ENCODE measurements at regions not wholly inside any gene's neighbourhood (a gene's known extent, or its start where the extent isn't known, plus 50 kb on each side); places are given as distances from the start of the nearest gene placed in this dataset.

- Mint-ChIP-seq H3K4me1 (ENCODE audit: unreplicated experiment) (no peaks in the 10 kb centered on the region), H3K4me3 (ENCODE audit: unreplicated experiment) (no peak overlapping the region), H3K36me3 (ENCODE audit: unreplicated experiment) (no peaks in the 10 kb centered on the region), H3K27ac (ENCODE audit: unreplicated experiment) (no peak overlapping the region), H3K27me3 (ENCODE audit: unreplicated experiment) (peaks cover 5% of the 10 kb centered on the region), H3K9me3 (ENCODE audit: unreplicated experiment) (no peaks in the 10 kb centered on the region)
- DNase-seq (ENCODE audit: extremely low spot score, unreplicated experiment), result no peak
- no peak for TF ChIP-seq CTCF (IDR thresholded peaks at IDR 0.05)
Observed at GRCh38 chr11:13852481-13852880, 110.0 kb upstream of the SPON1 start.

DNA sequence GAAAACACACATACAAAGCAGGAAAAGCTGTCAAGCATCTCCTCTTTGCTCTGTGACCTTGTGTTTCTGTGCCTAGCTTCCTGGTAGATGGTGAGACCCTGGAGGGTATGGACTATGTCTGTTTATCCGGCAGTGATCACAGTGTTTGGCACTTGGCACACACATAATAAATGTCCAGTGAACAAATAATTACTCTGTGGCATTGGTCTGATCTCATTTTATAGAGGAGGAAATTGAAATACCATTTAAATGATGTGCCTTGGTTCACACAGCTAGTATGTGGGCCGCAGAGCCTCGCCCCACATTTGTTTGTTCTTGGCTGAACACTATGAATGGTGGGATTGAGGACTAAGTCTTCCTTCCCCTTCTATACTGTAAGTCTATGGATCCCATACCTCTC is 104.7 kb upstream of the SPON1 start:
- H3K27me3 Mint-ChIP-seq (ENCODE audit: unreplicated experiment), result no peaks in the 10 kb centered on the region
- H3K4me1 Mint-ChIP-seq (ENCODE audit: unreplicated experiment), result no peaks in the 10 kb centered on the region
- no peaks in the 10 kb centered on the region for H3K36me3 Mint-ChIP-seq (ENCODE audit: unreplicated experiment)
- H3K27ac Mint-ChIP-seq (ENCODE audit: unreplicated experiment), result no peak overlapping the region
- H3K9me3 Mint-ChIP-seq (ENCODE audit: unreplicated experiment), result no peaks in the 10 kb centered on the region
- no peak overlapping the region for H3K4me3 Mint-ChIP-seq (ENCODE audit: unreplicated experiment)
- no peak for DNase-seq (ENCODE audit: extremely low spot score, unreplicated experiment)
- no peak for TF ChIP-seq CTCF (IDR thresholded peaks at IDR 0.05)

- no peaks in the 10 kb centered on the region for H3K36me3 Mint-ChIP-seq (ENCODE audit: unreplicated experiment)
- H3K9me3 Mint-ChIP-seq (ENCODE audit: unreplicated experiment), result no peaks in the 10 kb centered on the region
- no peak overlapping the region for H3K27ac Mint-ChIP-seq (ENCODE audit: unreplicated experiment)
- H3K4me1 Mint-ChIP-seq (ENCODE audit: unreplicated experiment), result no peaks in the 10 kb centered on the region
- no peak overlapping the region for H3K4me3 Mint-ChIP-seq (ENCODE audit: unreplicated experiment)
- DNase-seq (ENCODE audit: extremely low spot score, unreplicated experiment), result peak; percentile 46
- no peak for TF ChIP-seq CTCF (IDR thresholded peaks at IDR 0.05)
- H3K27me3 Mint-ChIP-seq (ENCODE audit: unreplicated experiment), result no peaks in the 10 kb centered on the region
Observed at GRCh38 chr11:13859892-13860291, 102.6 kb upstream of the SPON1 start.

DNA sequence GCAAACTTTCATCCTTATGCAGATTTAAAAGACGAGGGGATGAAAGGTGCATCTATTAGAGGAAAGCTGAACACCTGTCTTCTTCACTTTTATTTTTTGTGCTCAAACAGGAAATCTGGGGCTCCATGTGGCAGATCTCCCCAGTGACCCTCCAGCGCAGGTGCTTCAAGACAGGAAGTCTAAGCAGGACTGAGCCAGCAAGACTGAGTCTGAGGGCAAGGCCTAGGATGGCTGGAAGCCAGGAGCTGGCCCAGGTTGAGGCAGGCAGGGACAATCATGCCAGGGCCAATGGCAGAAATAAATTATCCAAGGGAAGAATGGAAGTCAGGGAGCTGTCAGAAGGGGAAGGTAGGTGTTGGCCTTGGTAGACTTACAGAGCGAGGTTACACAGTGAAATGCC is 101.1 kb upstream of the SPON1 start:
- no peaks in the 10 kb centered on the region for H3K9me3 Mint-ChIP-seq (ENCODE audit: unreplicated experiment)
- H3K27me3 Mint-ChIP-seq (ENCODE audit: unreplicated experiment), result no peaks in the 10 kb centered on the region
- H3K36me3 Mint-ChIP-seq (ENCODE audit: unreplicated experiment), result no peaks in the 10 kb centered on the region
- peak; percentile 78 for DNase-seq (ENCODE audit: extremely low spot score, unreplicated experiment)
- TF ChIP-seq CTCF (IDR thresholded peaks at IDR 0.05), result no peak
- no peak overlapping the region for H3K27ac Mint-ChIP-seq (ENCODE audit: unreplicated experiment)
- no peak overlapping the region for H3K4me3 Mint-ChIP-seq (ENCODE audit: unreplicated experiment)
- no peaks in the 10 kb centered on the region for H3K4me1 Mint-ChIP-seq (ENCODE audit: unreplicated experiment)

GRCh38 chr11:13862845-13863392 is 99.6 kb upstream of the SPON1 start:
- no peak for TF ChIP-seq CTCF (IDR thresholded peaks at IDR 0.05)
- DNase-seq (ENCODE audit: extremely low spot score, unreplicated experiment), result no peak
- no peaks in the 10 kb centered on the region for H3K27me3 Mint-ChIP-seq (ENCODE audit: unreplicated experiment)
- H3K4me3 Mint-ChIP-seq (ENCODE audit: unreplicated experiment), result no peak overlapping the region
- H3K9me3 Mint-ChIP-seq (ENCODE audit: unreplicated experiment), result no peaks in the 10 kb centered on the region
- no peaks in the 10 kb centered on the region for H3K36me3 Mint-ChIP-seq (ENCODE audit: unreplicated experiment)
- H3K4me1 Mint-ChIP-seq (ENCODE audit: unreplicated experiment), result no peaks in the 10 kb centered on the region
- no peak overlapping the region for H3K27ac Mint-ChIP-seq (ENCODE audit: unreplicated experiment)
